Tibial artery (tissue), 4 donors: ENCODE measurements at regions not wholly inside any gene's neighbourhood (a gene's known extent, or its start where the extent isn't known, plus 50 kb on each side); places are given as distances from the start of the nearest gene placed in this dataset.

Experiments used
- DNase-seq, 2 donors: peaks; one replicate each; pipeline ENCODE4 v3.0.0-alpha.2; 2019
- H3K27ac ChIP-seq, 2 donors: fragments of 200-600 bp; sonication (generic) in 1 of 2; 1 replicate in 1 of 2; 2 replicates in 1 of 2; pipeline ENCODE4 v1.5.1; 2018 to 2019; ENCODE audit warnings: mild to moderate bottlenecking in 1 of 2
- H3K27me3 ChIP-seq, 2 donors: fragments of 200-600 bp; sonication (generic) in 1 of 2; one replicate each; pipeline versions ENCODE4 v1.5.1 to v1.6.0; 2016 to 2019
- H3K36me3 ChIP-seq, 3 donors: fragments of 200-600 bp; sonication (generic) in 2 of 3; one replicate each; pipeline ENCODE4 v1.5.1; 2016 to 2019; ENCODE audit warnings: mild to moderate bottlenecking in 2 of 3
- H3K4me1 ChIP-seq, 4 donors: fragments of 200-600 bp; sonication (generic) in 2 of 4; 1 replicate in 3 of 4; 2 replicates in 1 of 4; pipeline ENCODE4 v1.5.1; 2016 to 2019
- H3K4me3 ChIP-seq, 2 donors: fragments of 200-600 bp; sonication (generic) in 1 of 2; 1 replicate in 1 of 2; 2 replicates in 1 of 2; pipeline ENCODE4 v1.5.1; 2018 to 2019; ENCODE audit warnings: mild to moderate bottlenecking in 2 of 2
- H3K9me3 ChIP-seq, 3 donors: fragments of 200-600 bp; sonication (generic) in 1 of 3; one replicate each; pipeline ENCODE4 v1.5.1; 2016 to 2019
- CTCF ChIP-seq, 2 experiments: fragments of 200-600 bp in 1 of 2; fragments of 450-650 bp in 1 of 2; IDR thresholded peaks; one replicate each; pipeline ENCODE4 v1.5.1; 2017 to 2019; ENCODE audit warnings: antibody characterized with exemption in 2 of 2, mild to moderate bottlenecking in 1 of 2, moderate library complexity in 1 of 2
- intact Hi-C: fragments of 100-400 bp; cut with DNase I; formaldehyde crosslinking; loops from one replicate; pipeline ENCODE4 v1.15.0; 2023; ENCODE audit warnings: low total_unique reads

GRCh38 chr15:81492969-81493645, 119.1 kb upstream of the TMC3 start:
- Histone ChIP-seq H3K36me3 (no peaks in the 10 kb centered on the region), H3K27ac (no peak overlapping the region), H3K27me3 (peaks cover 0 to 11% of the 10 kb centered on the region in 2 donors), H3K4me1 (no peaks in the 10 kb centered on the region), H3K9me3 (no peaks in the 10 kb centered on the region), H3K4me3 (no peak overlapping the region)
- TF ChIP-seq CTCF (IDR thresholded peaks at IDR 0.05), result no peak
- DNase-seq, result no peak
- intact Hi-C loops, result no loop called here

DNA sequence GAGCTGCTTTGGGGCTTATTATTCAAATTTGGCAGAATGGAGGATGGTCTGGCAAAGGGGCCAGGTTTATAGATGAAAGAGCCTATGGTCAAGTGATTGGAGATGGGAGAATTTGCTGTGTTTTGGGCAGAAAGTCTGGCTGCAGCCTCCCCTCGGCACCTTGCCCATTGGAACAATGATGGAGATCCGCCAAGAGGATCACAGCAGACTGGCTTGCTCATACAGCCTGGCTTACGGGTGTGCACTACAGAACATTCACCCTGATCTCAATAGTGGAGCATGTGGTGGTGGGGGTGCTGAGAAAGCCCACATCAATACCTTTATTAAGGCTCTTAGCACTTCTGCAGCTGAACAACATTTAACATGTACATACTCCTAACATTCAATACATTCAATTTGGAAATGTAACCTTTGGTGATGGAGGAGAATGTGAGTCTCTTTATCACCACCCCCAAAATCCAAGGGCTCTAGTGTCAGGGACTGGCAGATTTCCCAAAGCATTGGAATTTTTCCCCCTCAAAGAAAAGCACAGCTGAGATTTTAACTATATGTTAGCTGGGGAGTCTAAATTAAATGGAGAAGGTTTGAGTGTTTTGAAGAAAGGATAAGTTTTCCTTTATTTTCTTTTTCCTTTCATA, 118.4 kb upstream of the TMC3 start:
- H3K4me3 ChIP-seq, result no peak overlapping the region
- no peak for DNase-seq
- no peak overlapping the region for H3K27ac ChIP-seq
- peaks cover 0 to 10% of the 10 kb centered on the region in 2 donors for H3K27me3 ChIP-seq
- no peak for TF ChIP-seq CTCF (IDR thresholded peaks at IDR 0.05)
- H3K4me1 ChIP-seq, result no peaks in the 10 kb centered on the region
- intact Hi-C loops, result no loop called here
- no peaks in the 10 kb centered on the region for H3K9me3 ChIP-seq
- H3K36me3 ChIP-seq, result no peaks in the 10 kb centered on the region

DNA sequence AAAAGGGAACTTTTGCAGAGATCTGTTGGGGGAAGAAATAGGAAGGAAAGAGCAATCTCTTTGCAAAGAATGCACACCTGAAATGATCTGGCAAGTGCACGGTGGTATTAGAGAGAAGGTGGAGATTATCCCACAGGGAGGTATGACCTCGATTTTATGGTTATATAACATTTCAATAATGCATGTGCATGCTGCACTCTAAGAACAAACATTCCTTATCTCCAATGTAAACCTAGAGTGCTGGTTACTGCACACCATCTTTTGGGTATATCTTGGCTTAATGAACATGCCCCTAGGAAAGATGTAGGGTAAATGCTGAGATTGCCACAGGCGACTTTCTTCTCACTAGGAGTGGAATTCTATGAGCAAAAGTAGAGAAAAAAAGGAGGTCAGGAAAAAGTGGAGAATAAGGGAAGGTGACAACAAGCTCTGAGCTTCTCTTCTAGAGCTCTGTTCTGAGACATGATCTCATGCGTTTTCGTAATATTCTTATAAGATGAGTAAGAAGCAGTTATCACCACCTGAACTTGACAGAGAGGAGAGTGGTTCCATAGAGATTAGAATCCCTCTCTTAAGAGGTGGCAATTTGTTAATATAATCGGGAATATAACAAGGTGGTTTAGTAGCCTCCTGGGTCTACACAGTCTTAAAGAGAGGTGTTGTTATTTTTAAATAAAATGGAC, 117.5 kb upstream of the TMC3 start:
- no peaks in the 10 kb centered on the region for H3K9me3 ChIP-seq

GRCh38 chr15:81485806-81486205, 111.8 kb upstream of the TMC3 start:
- no peaks in the 10 kb centered on the region for H3K4me1 ChIP-seq
- H3K36me3 ChIP-seq, result no peaks in the 10 kb centered on the region
- intact Hi-C loops, result loop anchor here (10.0 kb wide), 1 partner anchor 459 kb away; no protein-coding TSS in a partner anchor
- H3K27ac ChIP-seq, result no peak overlapping the region
- peaks cover 0 to 4% of the 10 kb centered on the region in 2 donors for H3K27me3 ChIP-seq
- H3K4me3 ChIP-seq, result no peak overlapping the region
- H3K9me3 ChIP-seq, result no peaks in the 10 kb centered on the region
- no peak for TF ChIP-seq CTCF (IDR thresholded peaks at IDR 0.05)
- no peak for DNase-seq

More for the DNA sequence above, 117.5 kb upstream of the TMC3 start:
- H3K4me1 ChIP-seq, result no peaks in the 10 kb centered on the region
- H3K27me3 ChIP-seq, result peaks cover 0 to 5% of the 10 kb centered on the region in 2 donors
- H3K36me3 ChIP-seq, result no peaks in the 10 kb centered on the region
- no peak overlapping the region for H3K27ac ChIP-seq
- no peak overlapping the region for H3K4me3 ChIP-seq
- intact Hi-C loops, result no loop called here
- DNase-seq, result no peak
- no peak for TF ChIP-seq CTCF (IDR thresholded peaks at IDR 0.05)

DNA sequence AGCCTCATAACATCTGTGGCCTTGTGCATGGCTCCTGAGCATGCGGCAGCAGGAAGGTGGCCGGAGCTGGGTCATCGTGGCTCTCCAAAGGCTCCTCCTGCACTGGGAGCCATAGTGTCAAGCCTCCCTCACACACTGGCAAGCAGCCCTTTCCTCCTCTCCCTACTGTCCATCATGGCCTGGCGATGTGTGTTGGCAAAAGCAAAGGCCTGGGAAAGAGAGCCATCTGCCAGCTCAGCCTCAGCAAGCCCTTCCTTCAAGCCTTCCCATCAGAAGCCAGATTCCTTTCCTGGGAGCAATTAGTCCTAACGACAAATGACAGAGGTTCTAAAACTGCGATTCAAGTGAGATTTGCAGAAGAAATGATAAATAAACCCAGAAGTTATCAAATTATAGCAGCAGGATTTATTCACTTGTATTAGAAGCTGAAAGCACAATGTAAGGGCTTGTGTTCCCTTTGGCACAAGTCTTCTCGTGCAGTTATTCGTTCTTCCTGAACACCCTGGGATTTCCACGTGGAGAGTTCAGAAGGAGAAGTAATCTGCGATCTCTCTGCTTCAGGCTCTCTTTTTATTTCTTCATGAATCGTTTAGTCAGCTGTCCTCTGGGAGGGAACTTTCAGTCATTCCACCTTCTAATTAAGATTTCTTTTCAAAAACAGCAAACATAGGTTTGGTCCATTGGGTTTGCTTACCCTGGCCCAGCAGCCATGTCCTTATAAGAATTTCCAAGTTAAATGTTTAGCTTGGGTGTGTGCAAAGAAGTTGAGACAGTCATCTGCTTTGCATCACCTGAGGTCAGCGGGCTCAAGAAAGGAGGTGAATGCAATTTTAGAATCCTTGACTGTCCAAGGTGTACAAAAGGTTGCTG, 110.3 kb upstream of the TMC3 start:
- Histone ChIP-seq H3K27ac (no peak overlapping the region), H3K27me3 (no peaks in the 10 kb centered on the region), H3K36me3 (no peaks in the 10 kb centered on the region), H3K4me3 (no peak overlapping the region), H3K4me1 (no peaks in the 10 kb centered on the region), H3K9me3 (no peaks in the 10 kb centered on the region)
- intact Hi-C loops, result loop anchor here (10.0 kb wide), 1 partner anchor 460 kb away; no protein-coding TSS in a partner anchor
- DNase-seq, result no peak
- no peak for TF ChIP-seq CTCF (IDR thresholded peaks at IDR 0.05)
